HG03558 (cell line): ENCODE measurements at regions not wholly inside any gene's neighbourhood (a gene's known extent, or its start where the extent isn't known, plus 50 kb on each side); places are given as distances from the start of the nearest gene placed in this dataset.

ENCODE experiments used
- ATAC-seq: cut with Tn5 transposase; IDR thresholded peaks from one replicate; pipeline ENCODE4 v1.9.1; 2021; ENCODE audit warnings: moderate number of reproducible peaks; ENCODE audit not compliant: unreplicated experiment; ENCODE audit errors: extremely low read depth

GRCh38 chr3:107271787-107272387, 105.4 kb upstream of the CCDC54 start:
- peak; percentile 71 for ATAC-seq

GRCh38 chr3:107272471-107272870, 104.8 kb upstream of the CCDC54 start:
- ATAC-seq: no peak

- ATAC-seq: no peak
Measured at GRCh38 chr3:107272885-107273284, 104.4 kb upstream of the CCDC54 start.

GRCh38 chr3:107273771-107274170, 103.5 kb upstream of the CCDC54 start:
- no peak for ATAC-seq

- no peak for ATAC-seq
Measured at GRCh38 chr3:107275511-107275910, 101.7 kb upstream of the CCDC54 start.

GRCh38 chr3:107283948-107284347, 93.3 kb upstream of the CCDC54 start:
- ATAC-seq: no peak

- ATAC-seq: no peak
Measured at GRCh38 chr3:107284612-107285011, 92.6 kb upstream of the CCDC54 start.

GRCh38 chr3:107285197-107285596, 92.0 kb upstream of the CCDC54 start:
- no peak for ATAC-seq

- no peak for ATAC-seq
Measured at GRCh38 chr3:107289354-107289753, 87.9 kb upstream of the CCDC54 start.

- no peak for ATAC-seq
Measured at GRCh38 chr3:107294117-107294516, 83.1 kb upstream of the CCDC54 start.

- ATAC-seq: no peak
Measured at GRCh38 chr3:107297597-107297996, 79.6 kb upstream of the CCDC54 start.

- ATAC-seq: no peak
Measured at GRCh38 chr3:107307205-107307604, 70.0 kb upstream of the CCDC54 start.

- no peak for ATAC-seq
Measured at GRCh38 chr3:107308716-107309115, 68.5 kb upstream of the CCDC54 start.

- ATAC-seq: no peak
Measured at GRCh38 chr3:107309312-107309711, 67.9 kb upstream of the CCDC54 start.

- no peak for ATAC-seq
Measured at GRCh38 chr3:107313711-107314110, 63.5 kb upstream of the CCDC54 start.

- no peak for ATAC-seq
Measured at GRCh38 chr3:107315141-107315540, 62.1 kb upstream of the CCDC54 start.

- no peak for ATAC-seq
Measured at GRCh38 chr3:107323723-107324122, 53.5 kb upstream of the CCDC54 start.

- ATAC-seq: no peak
Measured at GRCh38 chr3:107325446-107325845, 51.8 kb upstream of the CCDC54 start.
